H1 (cell line): ENCODE measurements at regions not wholly inside any gene's neighbourhood (a gene's known extent, or its start where the extent isn't known, plus 50 kb on each side); places are given as distances from the start of the nearest gene placed in this dataset.

ENCODE experiments used
- BACH1 ChIP-seq: IDR thresholded peaks from 2 replicates; pipeline ENCODE4 v1.6.1; 2012; ENCODE audit warnings: low read length, improper control_type of control experiment
- BCL11A ChIP-seq, 2 experiments: IDR thresholded peaks; one replicate each; pipeline ENCODE4 v1.6.1; 2011; ENCODE audit warnings: low read depth in 2 of 2, low read length in 2 of 2, mild to moderate bottlenecking in 2 of 2
- CREB1 ChIP-seq: IDR thresholded peaks from 2 replicates; pipeline ENCODE4 v1.6.1; 2012; ENCODE audit warnings: inconsistent platforms
- NANOG ChIP-seq: IDR thresholded peaks from 2 replicates; pipeline ENCODE4 v1.6.1; 2011; ENCODE audit warnings: low read length, low read depth, mild to moderate bottlenecking, inconsistent platforms; ENCODE audit not compliant: insufficient read depth, poor library complexity, severe bottlenecking
- RXRA ChIP-seq: IDR thresholded peaks from 2 replicates; pipeline ENCODE4 v1.6.1; 2011; ENCODE audit warnings: low read depth, mild to moderate bottlenecking, low read length, moderate library complexity; ENCODE audit not compliant: insufficient read depth
- TAF7 ChIP-seq: optimal IDR thresholded peaks from 2 replicates; pipeline ENCODE3; 2011; ENCODE audit warnings: low read depth, mild to moderate bottlenecking, inconsistent platforms, low read length, moderate library complexity, borderline replicate concordance

GRCh38 chr3:154791611-154792010 lies 288.5 kb upstream of the MME start (continued):
- TF ChIP-seq NANOG (no peak), BCL11A (IDR thresholded peaks at IDR 0.05; ENCODE audit: low read depth in 2 of 2, low read length in 2 of 2) (no peak), TAF7 (no peak), RXRA (no peak), BACH1 (no peak), CREB1 (no peak)
